BE2C (cell line): ENCODE measurements at regions not wholly inside any gene's neighbourhood (a gene's known extent, or its start where the extent isn't known, plus 50 kb on each side); places are given as distances from the start of the nearest gene placed in this dataset.

Experiments
- DNase-seq: peaks from one replicate; pipeline ENCODE4 v3.0.0-alpha.2; 2020
- H3K27me3 ChIP-seq: fragments of 250-450 bp; sonication (Bioruptor Pico); 2 replicates; pipeline ENCODE4 v1.5.1; 2020; ENCODE audit warnings: mild to moderate bottlenecking
- H3K36me3 ChIP-seq: fragments of 250-450 bp; sonication (Bioruptor Pico); 2 replicates; pipeline ENCODE4 v1.5.1; 2020; ENCODE audit warnings: mild to moderate bottlenecking
- H3K4me1 ChIP-seq: fragments of 250-450 bp; sonication (Bioruptor Pico); 2 replicates; pipeline ENCODE4 v1.5.1; 2020
- H3K4me3 ChIP-seq: 2 replicates; pipeline ENCODE4 v1.5.1; 2011; ENCODE audit warnings: low read depth, low read length
- H3K9me3 ChIP-seq: fragments of 250-450 bp; sonication (Bioruptor Pico); 2 replicates; pipeline ENCODE4 v1.5.1; 2020
- TF ChIP-seq, protein P1 (sequence below): IDR thresholded peaks from 2 replicates; pipeline ENCODE4 v1.5.1; 2012; ENCODE audit warnings: mild to moderate bottlenecking, low read depth, low read length

DNA sequence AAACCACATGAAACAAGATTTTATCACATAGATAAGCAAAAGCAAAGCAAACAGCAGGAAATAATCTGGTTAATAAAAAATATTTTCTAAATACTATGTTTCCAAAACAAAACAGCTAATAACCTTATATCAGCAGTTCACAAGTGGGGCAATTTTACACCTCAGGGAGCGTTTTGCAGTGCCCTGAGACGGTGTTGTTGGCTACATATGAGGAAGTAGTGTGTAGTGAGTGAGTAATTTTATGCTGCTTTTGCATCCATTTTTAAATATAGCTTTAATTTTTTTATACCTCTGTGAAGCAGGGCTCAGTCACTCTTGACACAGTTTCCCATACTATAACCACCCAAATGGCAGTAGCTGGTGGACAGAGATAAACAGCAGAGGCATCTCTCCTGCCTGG lies 438.5 kb upstream of the B3GAT1 start:
- no peaks in the 10 kb centered on the region for H3K4me1 ChIP-seq
- H3K4me3 ChIP-seq, result no peak overlapping the region
- TF ChIP-seq, protein P1, sequence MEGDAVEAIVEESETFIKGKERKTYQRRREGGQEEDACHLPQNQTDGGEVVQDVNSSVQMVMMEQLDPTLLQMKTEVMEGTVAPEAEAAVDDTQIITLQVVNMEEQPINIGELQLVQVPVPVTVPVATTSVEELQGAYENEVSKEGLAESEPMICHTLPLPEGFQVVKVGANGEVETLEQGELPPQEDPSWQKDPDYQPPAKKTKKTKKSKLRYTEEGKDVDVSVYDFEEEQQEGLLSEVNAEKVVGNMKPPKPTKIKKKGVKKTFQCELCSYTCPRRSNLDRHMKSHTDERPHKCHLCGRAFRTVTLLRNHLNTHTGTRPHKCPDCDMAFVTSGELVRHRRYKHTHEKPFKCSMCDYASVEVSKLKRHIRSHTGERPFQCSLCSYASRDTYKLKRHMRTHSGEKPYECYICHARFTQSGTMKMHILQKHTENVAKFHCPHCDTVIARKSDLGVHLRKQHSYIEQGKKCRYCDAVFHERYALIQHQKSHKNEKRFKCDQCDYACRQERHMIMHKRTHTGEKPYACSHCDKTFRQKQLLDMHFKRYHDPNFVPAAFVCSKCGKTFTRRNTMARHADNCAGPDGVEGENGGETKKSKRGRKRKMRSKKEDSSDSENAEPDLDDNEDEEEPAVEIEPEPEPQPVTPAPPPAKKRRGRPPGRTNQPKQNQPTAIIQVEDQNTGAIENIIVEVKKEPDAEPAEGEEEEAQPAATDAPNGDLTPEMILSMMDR, result no peak
- no peaks in the 10 kb centered on the region for H3K9me3 ChIP-seq
- H3K27me3 ChIP-seq, result peaks cover 7% of the 10 kb centered on the region; the same call in 1 of the 2 replicates
- no peaks in the 10 kb centered on the region for H3K36me3 ChIP-seq
- DNase-seq, result no peak

- Histone ChIP-seq H3K4me1 (no peaks in the 10 kb centered on the region), H3K9me3 (no peaks in the 10 kb centered on the region), H3K36me3 (no peaks in the 10 kb centered on the region), H3K27me3 (peaks cover 7% of the 10 kb centered on the region; the same call in 1 of the 2 replicates), H3K4me3 (no peak overlapping the region)
- TF ChIP-seq, protein P1, result no peak
- no peak for DNase-seq
Measured at GRCh38 chr11:134849833-134850232, 437.8 kb upstream of the B3GAT1 start.

DNA sequence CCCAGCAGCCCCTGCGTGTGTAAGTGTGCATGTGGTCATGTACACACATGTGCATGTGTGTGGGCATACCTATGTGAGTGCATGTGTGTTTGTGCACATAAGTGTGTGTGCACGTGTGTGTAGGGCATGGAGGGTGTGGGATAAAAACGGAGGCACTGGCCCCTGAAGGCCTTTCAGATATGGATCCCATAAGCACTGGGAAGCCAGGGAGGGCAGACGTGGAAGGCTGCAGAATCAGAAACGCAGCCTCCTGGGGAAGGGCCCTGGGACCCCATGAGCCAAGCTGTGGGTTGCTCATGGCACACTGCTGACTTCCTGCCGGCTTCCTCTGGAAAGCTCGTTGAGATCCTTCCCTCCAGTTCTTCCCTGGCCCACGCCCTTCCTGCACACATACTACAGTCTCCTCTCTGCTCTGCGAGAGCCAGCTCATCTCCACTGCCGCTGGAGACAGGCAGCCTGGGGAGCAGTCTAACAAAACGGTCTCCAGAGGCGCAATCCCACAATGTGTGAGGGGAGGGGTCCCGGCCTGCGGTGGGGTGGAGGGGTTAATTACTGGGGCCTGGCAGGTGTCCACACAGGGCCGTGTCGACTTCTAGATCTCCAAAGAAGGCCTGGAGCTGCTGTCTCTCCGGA lies 435.2 kb upstream of the B3GAT1 start:
- H3K27me3 ChIP-seq, result no peaks in the 10 kb centered on the region; the same call in 1 of the 2 replicates
- no peaks in the 10 kb centered on the region for H3K36me3 ChIP-seq
- no peaks in the 10 kb centered on the region for H3K9me3 ChIP-seq
- H3K4me3 ChIP-seq, result no peak overlapping the region
- DNase-seq, result no peak
- TF ChIP-seq, protein P1, result no peak
- no peaks in the 10 kb centered on the region for H3K4me1 ChIP-seq

DNA sequence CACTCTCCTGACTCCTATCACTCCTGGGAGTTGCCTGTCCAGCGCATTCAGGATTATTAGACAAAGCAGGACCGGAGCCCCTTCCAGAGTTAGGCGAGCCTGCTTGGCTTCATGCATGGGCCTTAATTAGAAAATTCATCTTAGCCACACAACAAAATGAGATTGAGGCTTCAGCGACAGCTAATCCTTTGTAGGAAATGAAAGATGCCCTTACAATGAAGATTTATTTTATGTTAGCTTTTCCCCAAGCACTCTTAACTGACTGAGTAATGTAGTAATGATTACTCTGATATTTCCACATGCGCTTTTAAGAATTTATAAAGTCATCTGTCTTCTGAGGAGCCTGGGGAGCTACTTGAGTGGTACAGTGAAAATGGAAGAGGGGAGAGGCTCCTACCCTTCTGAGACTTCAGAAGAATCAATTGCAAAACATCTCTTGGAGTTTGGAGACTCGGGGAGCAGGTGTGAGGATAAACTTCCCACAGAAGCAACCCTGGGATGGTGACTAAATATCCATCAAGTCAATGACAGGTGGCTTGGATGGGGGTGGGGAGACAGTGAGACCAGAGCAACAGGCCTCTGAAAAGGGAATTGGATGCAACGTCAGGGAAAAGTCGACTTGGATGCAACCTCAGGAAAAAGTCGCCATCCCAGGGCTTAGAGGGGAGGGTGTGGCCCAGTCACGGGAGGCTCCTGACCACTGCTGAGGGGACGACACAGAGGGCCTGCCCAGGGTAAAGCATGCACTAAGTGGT lies 434.5 kb upstream of the B3GAT1 start:
- H3K9me3 ChIP-seq, result no peaks in the 10 kb centered on the region
- H3K4me1 ChIP-seq, result no peaks in the 10 kb centered on the region
- H3K27me3 ChIP-seq, result peaks cover 3% of the 10 kb centered on the region; the same call in 1 of the 2 replicates
- TF ChIP-seq, protein P1, result no peak
- DNase-seq, result no peak
- no peak overlapping the region for H3K4me3 ChIP-seq
- no peaks in the 10 kb centered on the region for H3K36me3 ChIP-seq

- TF ChIP-seq, protein P1, result no peak
- no peak for DNase-seq
- no peaks in the 10 kb centered on the region for H3K9me3 ChIP-seq
- H3K4me3 ChIP-seq, result no peak overlapping the region
- no peaks in the 10 kb centered on the region for H3K4me1 ChIP-seq
- peaks cover 6% of the 10 kb centered on the region for H3K27me3 ChIP-seq
- H3K36me3 ChIP-seq, result no peaks in the 10 kb centered on the region
Measured at GRCh38 chr11:134845474-134846327, 433.7 kb upstream of the B3GAT1 start.
